H1 (cell line): ENCODE measurements at regions not wholly inside any gene's neighbourhood (a gene's known extent, or its start where the extent isn't known, plus 50 kb on each side); places are given as distances from the start of the nearest gene placed in this dataset.

Experiments used
- CBX5 ChIP-seq: fragments of 300-800, 300-1000 bp; sonication (generic); IDR thresholded peaks from 2 replicates; pipeline ENCODE4 v1.7.1; 2016; ENCODE audit warnings: antibody characterized with exemption, low read length, low read depth
- CHD7 ChIP-seq: fragments of 300-600 bp; sonication (generic); IDR thresholded peaks from 2 replicates; pipeline ENCODE4 v1.7.1; 2012; ENCODE audit warnings: low read length, moderate library complexity, mild to moderate bottlenecking, inconsistent platforms; ENCODE audit not compliant: insufficient replicate concordance
- CREB1 ChIP-seq: IDR thresholded peaks from 2 replicates; pipeline ENCODE4 v1.6.1; 2012; ENCODE audit warnings: inconsistent platforms
- GTF2F1 ChIP-seq: IDR thresholded peaks from 2 replicates; pipeline ENCODE4 v1.6.1; 2012; ENCODE audit warnings: low read depth, low read length, improper control_type of control experiment, borderline replicate concordance
- JUND ChIP-seq: IDR thresholded peaks from 2 replicates; pipeline ENCODE4 v1.6.1; 2011; ENCODE audit warnings: mild to moderate bottlenecking, improper control_type of control experiment, low read length
- KDM1A ChIP-seq: fragments of 200-600, 300-600 bp; sonication (generic); IDR thresholded peaks from 2 replicates; pipeline ENCODE4 v1.7.1; 2016; ENCODE audit warnings: mild to moderate bottlenecking, low read length, borderline replicate concordance
- RFX5 ChIP-seq: IDR thresholded peaks from 2 replicates; pipeline ENCODE4 v1.6.1; 2011; ENCODE audit warnings: low read depth, low read length, improper control_type of control experiment, borderline replicate concordance
- RNF2 ChIP-seq: fragments of 200-900, 300-1000 bp; sonication (generic); IDR thresholded peaks from 2 replicates; pipeline ENCODE4 v1.7.1; 2016; ENCODE audit warnings: borderline replicate concordance, low read depth, mild to moderate bottlenecking, antibody characterized with exemption, low read length; ENCODE audit not compliant: poor library complexity, severe bottlenecking; ENCODE audit errors: missing control alignments
- SIN3A ChIP-seq, 2 experiments: IDR thresholded peaks in 1 of 2; conservative IDR thresholded peaks in 1 of 2; 2 replicates each; pipeline ENCODE4 v1.6.1; 2011 to 2012; ENCODE audit warnings: low read length in 2 of 2, improper control_type of control experiment in 1 of 2, low read depth in 1 of 2, mild to moderate bottlenecking in 1 of 2
- SP1 ChIP-seq: IDR thresholded peaks from 2 replicates; pipeline ENCODE4 v1.6.1; 2011; ENCODE audit warnings: low read depth, low read length
- TBP ChIP-seq: IDR thresholded peaks from 2 replicates; pipeline ENCODE4 v1.6.1; 2011; ENCODE audit warnings: low read depth, low read length, improper control_type of control experiment
- YY1 ChIP-seq: IDR thresholded peaks from 2 replicates; pipeline ENCODE4 v1.6.1; 2011; ENCODE audit warnings: low read depth, mild to moderate bottlenecking, low read length
- ZNF274 ChIP-seq: IDR thresholded peaks from 2 replicates; pipeline ENCODE4 v1.7.0; 2012; ENCODE audit warnings: low read length, borderline replicate concordance; ENCODE audit errors: extremely low read depth

GRCh38 chr13:40124633-40125015, 469.2 kb downstream of the COG6 start (continued):
- TF ChIP-seq CHD7 (no peak), YY1 (no peak), SIN3A (conservative IDR thresholded peaks at IDR 0.05 in 1 of 2, IDR thresholded peaks at IDR 0.05 in 1 of 2; ENCODE audit: low read depth in 1 of 2, low read length in 2 of 2) (no peak), TBP (no peak), JUND (no peak), KDM1A (no peak), CBX5 (no peak), RNF2 (no peak), GTF2F1 (no peak), ZNF274 (no peak), CREB1 (no peak), SP1 (no peak), RFX5 (no peak)
